Keratinocyte (primary cell): ENCODE measurements at regions not wholly inside any gene's neighbourhood (a gene's known extent, or its start where the extent isn't known, plus 50 kb on each side); places are given as distances from the start of the nearest gene placed in this dataset.
"Not testable (repeated sequence)": the region's sequence is repeated elsewhere in the genome, so short reads cannot be mapped to it uniquely, and the experiment has no call there.

Experiments used
- DNase-seq: peaks from one replicate; pipeline ENCODE4 v3.0.0-alpha.2; 2011; ENCODE audit warnings: low read depth, missing footprints, low spot score
- FAIRE-seq: peaks from 2 replicates; lab custom pipeline; 2011; peaks lifted over from hg19 to GRCh38; lab: Jason Lieb, UNC
- H2AFZ ChIP-seq: 2 replicates; pipeline ENCODE4 v1.6.0; 2012; ENCODE audit warnings: low read length, control low read depth, inconsistent platforms; ENCODE audit not compliant: control insufficient read depth
- H3K27ac ChIP-seq: 2 replicates; pipeline ENCODE4 v1.5.1; 2011; ENCODE audit warnings: low read length; ENCODE audit not compliant: control insufficient read depth, insufficient read depth
- H3K27me3 ChIP-seq: 3 replicates; pipeline ENCODE4 v1.6.0; 2011; ENCODE audit warnings: low read length; ENCODE audit not compliant: control insufficient read depth, insufficient read depth; ENCODE audit errors: extremely low read depth
- H3K36me3 ChIP-seq, 2 experiments: 2 replicates in 1 of 2; 3 replicates in 1 of 2; pipeline ENCODE4 v1.5.1; 2011; ENCODE audit warnings: low read length in 2 of 2, mild to moderate bottlenecking in 1 of 2; ENCODE audit not compliant: control insufficient read depth in 2 of 2, insufficient read depth in 2 of 2; ENCODE audit errors: extremely low read depth in 1 of 2
- H3K4me1 ChIP-seq: 3 replicates; pipeline ENCODE4 v1.5.1; 2011; ENCODE audit warnings: low read length; ENCODE audit not compliant: control insufficient read depth, insufficient read depth; ENCODE audit errors: extremely low read depth
- H3K4me2 ChIP-seq: 3 replicates; pipeline ENCODE4 v1.6.0; 2011; ENCODE audit warnings: low read depth, low read length; ENCODE audit not compliant: control insufficient read depth, insufficient read depth; ENCODE audit errors: extremely low read depth
- H3K4me3 ChIP-seq, 3 experiments: fragments of 200-600 bp in 1 of 3; sonication (generic) in 1 of 3; 2 replicates in 2 of 3; 3 replicates in 1 of 3; pipeline ENCODE4 v1.5.1; 2011 to 2016; ENCODE audit warnings: low read length in 3 of 3, mild to moderate bottlenecking in 3 of 3, control low read depth in 2 of 3, inconsistent platforms in 1 of 3, low read depth in 1 of 3, mixed read lengths in 1 of 3, mixed run types in 1 of 3, moderate library complexity in 1 of 3; ENCODE audit not compliant: control insufficient read depth in 2 of 3, insufficient read depth in 2 of 3; ENCODE audit errors: extremely low read depth in 1 of 3
- H3K79me2 ChIP-seq: 2 replicates; pipeline ENCODE4 v1.6.0; 2012; ENCODE audit warnings: low read length; ENCODE audit not compliant: control insufficient read depth, insufficient read depth
- H3K9ac ChIP-seq: 3 replicates; pipeline ENCODE4 v1.6.0; 2011; ENCODE audit warnings: low read length; ENCODE audit not compliant: control insufficient read depth, insufficient read depth; ENCODE audit errors: extremely low read depth
- H3K9me1 ChIP-seq: 3 replicates; pipeline ENCODE4 v1.6.0; 2011; ENCODE audit warnings: low read length; ENCODE audit not compliant: control insufficient read depth, insufficient read depth; ENCODE audit errors: extremely low read depth
- H3K9me3 ChIP-seq: 2 replicates; pipeline ENCODE4 v1.5.1; 2012; ENCODE audit warnings: low read depth, low read length; ENCODE audit not compliant: control insufficient read depth
- H4K20me1 ChIP-seq: 3 replicates; pipeline ENCODE4 v1.6.0; 2011; ENCODE audit warnings: low read length; ENCODE audit not compliant: control insufficient read depth, insufficient read depth; ENCODE audit errors: extremely low read depth
- EZH2 ChIP-seq: IDR thresholded peaks from one replicate; pipeline ENCODE4 v1.6.1; 2012; ENCODE audit warnings: inconsistent platforms, mild to moderate bottlenecking, low read length, moderate library complexity
- dilution Hi-C: fragments of 300-500 bp; cut with MboI; formaldehyde crosslinking; loops from one replicate; pipeline ENCODE4 v1.7.0; 2020; ENCODE audit warnings: low sequenced_read_pairs; ENCODE audit not compliant: extremely low pct_ligation_motif_present
- TF ChIP-seq, protein P1 (sequence below), 3 experiments: IDR thresholded peaks in 1 of 3; conservative IDR thresholded peaks in 1 of 3; optimal IDR thresholded peaks in 1 of 3; 2 replicates in 2 of 3; 3 replicates in 1 of 3; pipeline versions ENCODE3 to v1.5.1; 2011; ENCODE audit warnings: low read length in 3 of 3, mild to moderate bottlenecking in 3 of 3, moderate library complexity in 2 of 3, control low read depth in 1 of 3, inconsistent platforms in 1 of 3; ENCODE audit not compliant: insufficient read depth in 2 of 3; ENCODE audit errors: extremely low read depth in 1 of 3

GRCh38 chr9:26613851-26614350, 278.7 kb downstream of the CAAP1 start:
- H3K9ac ChIP-seq, H3K27me3 ChIP-seq, FAIRE-seq, H3K36me3 ChIP-seq, DNase-seq, H3K27ac ChIP-seq, H3K9me1 ChIP-seq, H3K4me1 ChIP-seq, H4K20me1 ChIP-seq, H3K79me2 ChIP-seq, dilution Hi-C loops, H3K9me3 ChIP-seq, H3K4me2 ChIP-seq, H3K4me3 ChIP-seq, H2AFZ ChIP-seq: not testable (repeated sequence)
- TF ChIP-seq, protein P1, sequence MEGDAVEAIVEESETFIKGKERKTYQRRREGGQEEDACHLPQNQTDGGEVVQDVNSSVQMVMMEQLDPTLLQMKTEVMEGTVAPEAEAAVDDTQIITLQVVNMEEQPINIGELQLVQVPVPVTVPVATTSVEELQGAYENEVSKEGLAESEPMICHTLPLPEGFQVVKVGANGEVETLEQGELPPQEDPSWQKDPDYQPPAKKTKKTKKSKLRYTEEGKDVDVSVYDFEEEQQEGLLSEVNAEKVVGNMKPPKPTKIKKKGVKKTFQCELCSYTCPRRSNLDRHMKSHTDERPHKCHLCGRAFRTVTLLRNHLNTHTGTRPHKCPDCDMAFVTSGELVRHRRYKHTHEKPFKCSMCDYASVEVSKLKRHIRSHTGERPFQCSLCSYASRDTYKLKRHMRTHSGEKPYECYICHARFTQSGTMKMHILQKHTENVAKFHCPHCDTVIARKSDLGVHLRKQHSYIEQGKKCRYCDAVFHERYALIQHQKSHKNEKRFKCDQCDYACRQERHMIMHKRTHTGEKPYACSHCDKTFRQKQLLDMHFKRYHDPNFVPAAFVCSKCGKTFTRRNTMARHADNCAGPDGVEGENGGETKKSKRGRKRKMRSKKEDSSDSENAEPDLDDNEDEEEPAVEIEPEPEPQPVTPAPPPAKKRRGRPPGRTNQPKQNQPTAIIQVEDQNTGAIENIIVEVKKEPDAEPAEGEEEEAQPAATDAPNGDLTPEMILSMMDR (optimal IDR thresholded peaks at IDR 0.05 in 1 of 3, IDR thresholded peaks at IDR 0.05 in 1 of 3, conservative IDR thresholded peaks at IDR 0.05 in 1 of 3; ENCODE audit: extremely low read depth in 1 of 3, insufficient read depth in 2 of 3, low read length in 3 of 3), result peak in 1 of 3 experiments; percentile 19

DNA sequence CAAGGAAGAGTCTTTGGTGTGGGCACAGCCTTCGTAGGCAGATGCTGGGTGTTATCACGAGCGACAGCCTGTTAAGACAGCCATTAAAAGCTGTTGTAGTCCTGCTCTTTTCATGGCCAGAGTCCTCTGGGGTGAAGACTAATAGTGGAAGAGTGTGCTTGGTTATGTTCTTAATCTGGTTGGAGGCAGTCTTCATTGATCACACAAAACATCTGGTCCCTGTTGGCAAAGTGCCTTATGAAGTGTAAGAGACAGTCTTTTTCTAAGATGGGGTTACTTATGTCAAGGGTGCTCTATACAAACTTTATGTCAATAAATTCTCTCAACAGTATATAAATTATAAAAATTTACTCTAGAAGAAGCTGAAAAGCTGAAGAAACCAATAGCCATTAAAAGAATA, 280.4 kb downstream of the CAAP1 start:
- TF ChIP-seq, protein P1 (optimal IDR thresholded peaks at IDR 0.05 in 1 of 3, IDR thresholded peaks at IDR 0.05 in 1 of 3, conservative IDR thresholded peaks at IDR 0.05 in 1 of 3; ENCODE audit: extremely low read depth in 1 of 3, insufficient read depth in 2 of 3, low read length in 3 of 3), result no peak
- TF ChIP-seq EZH2, result no peak
- Histone ChIP-seq H3K36me3 (no peaks in the 10 kb centered on the region), H3K4me2 (no peak overlapping the region), H3K9me1 (no peaks in the 10 kb centered on the region), H3K27me3 (no peaks in the 10 kb centered on the region), H3K4me1 (no peaks in the 10 kb centered on the region), H3K79me2 (no peaks in the 10 kb centered on the region), H3K9me3 (no peaks in the 10 kb centered on the region), H3K4me3 (no peak overlapping the region), H3K27ac (no peak overlapping the region), H2AFZ (no peak overlapping the region), H3K9ac (no peak overlapping the region), H4K20me1 (no peaks in the 10 kb centered on the region)
- DNase-seq (no peak), FAIRE-seq (no peak)
- dilution Hi-C loops, result no loop called here
